Ovary (tissue), 7 donors: ENCODE measurements at regions not wholly inside any gene's neighbourhood (a gene's known extent, or its start where the extent isn't known, plus 50 kb on each side); places are given as distances from the start of the nearest gene placed in this dataset.

Experiments used
- DNase-seq, 5 donors: peaks; one replicate each; pipeline ENCODE4 v3.0.0-alpha.2; 2019 to 2020
- H3K27ac ChIP-seq, 2 donors: fragments of 200-600 bp; one replicate each; pipeline versions ENCODE4 v1.5.1 to v1.8.0; 2019 to 2022
- H3K27me3 ChIP-seq: fragments of 200-600 bp; one replicate; pipeline ENCODE4 v1.8.0; 2022
- H3K36me3 ChIP-seq: fragments of 200-600 bp; sonication (generic); one replicate; pipeline ENCODE4 v1.5.1; 2019
- H3K4me1 ChIP-seq: one replicate; pipeline ENCODE4 v1.8.1; 2013; ENCODE audit warnings: mild to moderate bottlenecking, moderate library complexity; ENCODE audit not compliant: insufficient read depth
- H3K4me3 ChIP-seq: fragments of 200-600 bp; sonication (generic); one replicate; pipeline ENCODE4 v1.5.1; 2017
- H3K9me3 ChIP-seq, 2 donors: fragments of 200-600 bp in 1 of 2; sonication (generic) in 1 of 2; one replicate each; pipeline versions ENCODE4 v1.5.1 to v1.8.1; 2013 to 2019; ENCODE audit warnings: mild to moderate bottlenecking in 1 of 2, moderate library complexity in 1 of 2
- CTCF ChIP-seq, 3 donors: fragments of 450-650 bp in 2 of 3; fragments of 200-600 bp in 1 of 3; IDR thresholded peaks; one replicate each; pipeline versions ENCODE4 v1.5.1 to v1.8.0; 2016 to 2022; ENCODE audit warnings: antibody characterized with exemption in 3 of 3, mild to moderate bottlenecking in 1 of 3
- EP300 ChIP-seq: sonication (generic); formaldehyde crosslinking; IDR thresholded peaks from one replicate; pipeline ENCODE4 v1.6.1; 2017; ENCODE audit warnings: antibody characterized with exemption
- POLR2A ChIP-seq: fragments of 450-650 bp; IDR thresholded peaks from one replicate; pipeline ENCODE4 v1.6.1; 2017; ENCODE audit warnings: antibody characterized with exemption, mild to moderate bottlenecking, moderate library complexity
- WGBS, 3 donors: extraction: QIAGEN DNeasy Blood & Tissue Kit in 1 of 3; methylation state at CpG; one replicate each; pipeline versions ENCODE4 v1.1.5 to v1.1.7; 2013 to 2017; 5-methylcytosine and 5-hydroxymethylcytosine counted together
- intact Hi-C, 4 donors: fragments of 100-400 bp; cut with DNase I; formaldehyde crosslinking; loops; one replicate each; pipeline versions ENCODE4 v1.11.0 to v1.15.1; 2022 to 2023
- donor health status: DM: no; HTN: no; CAD: no; lungs with moderate emphysema.
- donor health status: DM: no; HTN: no; CAD: no.
- donor health status: Bipolar disorder and iron deficiency.
- donor health status: DM: no; HTN: no; CAD: no.
- donor health status: DM: yes; HTN: yes; CAD: no.

DNA sequence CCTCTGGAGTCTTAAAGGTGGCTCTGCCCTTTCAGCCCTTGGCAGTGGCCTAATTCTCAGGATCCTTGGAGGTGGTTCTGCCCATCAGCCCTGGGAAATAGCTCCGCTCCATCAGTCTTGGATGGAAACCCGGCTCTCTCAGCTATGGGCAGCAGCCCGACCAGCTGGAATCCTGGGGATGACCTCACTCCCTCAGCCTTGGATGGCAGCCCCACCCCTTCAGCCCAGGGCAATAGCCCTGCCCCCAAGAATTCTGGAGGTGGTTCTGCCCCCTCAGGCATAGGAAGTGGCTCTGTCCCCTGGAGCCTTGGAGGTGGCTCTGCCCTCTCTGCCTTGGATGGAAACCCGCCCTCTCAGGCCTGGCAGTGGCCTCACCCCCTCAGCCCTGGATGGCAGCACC lies 127.7 kb downstream of the RBMX2 start:
- Histone ChIP-seq H3K27ac (no peak overlapping the region), H3K36me3 (no peaks in the 10 kb centered on the region), H3K4me3 (no peak overlapping the region), H3K4me1 (no peaks in the 10 kb centered on the region), H3K9me3 (no peaks in the 10 kb centered on the region), H3K27me3 (no peaks in the 10 kb centered on the region)
- DNase-seq: no peak
- WGBS, 3 donors: 69 to 79% (median 74%) methylated on average over 4 of the region's 4 CpGs
- no peak for TF ChIP-seq POLR2A
- TF ChIP-seq EP300: no peak
- no peak for TF ChIP-seq CTCF (IDR thresholded peaks at IDR 0.05)
- intact Hi-C loops: no loop called here

DNA sequence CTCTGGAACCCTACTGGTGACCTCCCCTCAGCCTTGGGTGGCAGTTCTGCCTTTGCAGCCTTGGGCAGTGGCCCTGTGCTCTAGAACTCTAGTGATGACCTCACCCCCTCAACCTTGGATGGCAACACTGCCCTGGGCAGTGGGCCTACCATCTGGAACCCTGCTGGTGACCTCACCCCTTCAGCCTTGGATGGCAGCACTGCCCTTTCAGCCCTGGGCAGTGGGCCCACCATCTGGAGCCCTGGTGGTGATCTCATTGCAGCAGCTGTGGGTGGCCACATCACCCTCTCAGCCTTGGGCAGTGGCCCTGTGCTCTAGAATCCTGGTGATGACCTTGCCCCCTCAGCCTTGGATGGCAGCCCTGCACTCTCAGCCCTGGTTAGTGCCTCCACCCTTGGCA lies 129.3 kb downstream of the RBMX2 start:
- no peaks in the 10 kb centered on the region for H3K27me3 ChIP-seq
- no peak for DNase-seq
- no peak overlapping the region for H3K4me3 ChIP-seq
- no peak overlapping the region for H3K27ac ChIP-seq
- no peaks in the 10 kb centered on the region for H3K36me3 ChIP-seq
- H3K4me1 ChIP-seq: no peaks in the 10 kb centered on the region
- no peak for TF ChIP-seq POLR2A
- no peak for TF ChIP-seq CTCF (IDR thresholded peaks at IDR 0.05)
- TF ChIP-seq EP300: no peak
- H3K9me3 ChIP-seq: no peaks in the 10 kb centered on the region
- intact Hi-C loops: no loop called here

DNA sequence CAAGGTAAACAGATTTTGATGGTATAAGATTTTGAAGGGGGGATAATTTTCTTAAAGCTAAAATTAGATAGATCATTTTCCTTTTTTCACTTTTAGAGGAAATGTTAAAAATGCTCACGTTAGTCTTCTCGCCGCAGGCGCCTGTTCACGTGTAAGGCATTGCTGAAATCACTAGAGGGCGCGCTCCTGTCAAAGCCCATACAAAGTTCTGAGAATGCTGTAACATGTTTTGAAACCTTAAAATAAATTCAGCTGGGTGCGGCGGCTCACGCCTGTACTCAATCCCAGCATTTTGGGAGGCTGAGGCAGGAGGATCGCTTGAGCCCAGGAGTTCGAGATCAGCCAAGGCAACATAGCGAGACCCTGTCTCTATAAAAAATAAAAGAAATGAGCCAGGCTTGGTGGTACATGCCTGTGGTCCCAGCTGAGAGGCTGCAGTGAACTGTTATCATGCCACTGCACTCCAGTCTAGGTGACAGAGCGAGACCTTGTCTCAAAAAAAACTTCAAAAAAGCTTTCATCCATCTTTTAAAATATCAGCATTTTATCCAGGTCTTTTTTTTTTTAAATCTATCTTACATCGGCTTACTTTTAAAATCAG lies 138.0 kb downstream of the RBMX2 start:
- intact Hi-C loops: no loop called here
- no peak overlapping the region for H3K4me3 ChIP-seq
- H3K27ac ChIP-seq: no peak overlapping the region
- H3K4me1 ChIP-seq: no peaks in the 10 kb centered on the region
- no peaks in the 10 kb centered on the region for H3K27me3 ChIP-seq
- H3K9me3 ChIP-seq: no peaks in the 10 kb centered on the region
- TF ChIP-seq POLR2A (no peak), CTCF (IDR thresholded peaks at IDR 0.05) (peak in 1 of 3 donors; percentile 15), EP300 (no peak)
- 12 to 22% (median 16%) methylated on average over 15 of the region's 15 CpGs for WGBS, 3 donors
- no peaks in the 10 kb centered on the region for H3K36me3 ChIP-seq
- peak in 4 of 5 donors; percentile 12 to 40 (median 23) for DNase-seq

DNA sequence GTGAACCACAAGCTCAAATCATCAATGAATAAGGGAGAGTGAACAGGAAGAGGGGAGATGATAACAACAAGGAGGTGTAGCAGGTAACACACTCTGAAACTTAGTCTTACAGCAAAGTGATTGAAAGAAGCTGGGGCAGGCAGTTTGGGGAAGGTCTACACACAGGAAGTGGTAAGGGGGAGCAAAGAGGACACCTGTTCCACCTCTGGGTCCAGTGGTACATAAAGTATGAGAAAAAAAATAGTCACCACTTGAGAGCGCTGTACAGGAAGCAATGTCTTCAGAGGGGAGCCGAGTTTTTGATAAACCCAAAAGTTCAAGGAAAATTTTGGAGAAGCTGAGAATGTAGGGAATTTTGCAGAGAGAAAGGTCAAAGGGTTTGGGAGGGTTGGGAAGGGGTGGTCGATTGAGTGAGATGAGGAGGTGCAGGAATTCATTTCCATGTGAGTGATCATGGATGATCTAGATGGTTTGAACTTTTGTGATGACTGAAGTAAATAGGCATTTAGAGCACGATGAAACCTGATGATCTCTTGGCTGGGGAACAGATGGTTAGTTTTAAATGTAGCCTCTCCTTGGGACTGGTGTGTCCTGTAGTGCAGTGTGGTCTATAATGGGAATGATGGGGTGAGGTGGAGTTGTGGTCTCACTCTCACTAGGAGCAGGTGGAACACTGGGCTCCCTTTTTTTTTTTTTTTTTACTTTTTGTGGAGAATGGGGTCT lies 142.0 kb downstream of the RBMX2 start:
- TF ChIP-seq POLR2A (no peak), EP300 (no peak), CTCF (IDR thresholded peaks at IDR 0.05) (no peak)
- Histone ChIP-seq H3K9me3 (no peaks in the 10 kb centered on the region), H3K4me3 (no peak overlapping the region), H3K27me3 (no peaks in the 10 kb centered on the region), H3K36me3 (no peaks in the 10 kb centered on the region), H3K4me1 (no peaks in the 10 kb centered on the region), H3K27ac (no peak overlapping the region)
- WGBS, 3 donors: 49 to 60% (median 49%) methylated on average over 4 of the region's 4 CpGs
- no peak for DNase-seq
- intact Hi-C loops: no loop called here
